ENCODE measurements at regions not wholly inside any gene's neighbourhood (a gene's known extent, or its start where the extent isn't known, plus 50 kb on each side); places are given as distances from the start of the nearest gene placed in this dataset.

DNA sequence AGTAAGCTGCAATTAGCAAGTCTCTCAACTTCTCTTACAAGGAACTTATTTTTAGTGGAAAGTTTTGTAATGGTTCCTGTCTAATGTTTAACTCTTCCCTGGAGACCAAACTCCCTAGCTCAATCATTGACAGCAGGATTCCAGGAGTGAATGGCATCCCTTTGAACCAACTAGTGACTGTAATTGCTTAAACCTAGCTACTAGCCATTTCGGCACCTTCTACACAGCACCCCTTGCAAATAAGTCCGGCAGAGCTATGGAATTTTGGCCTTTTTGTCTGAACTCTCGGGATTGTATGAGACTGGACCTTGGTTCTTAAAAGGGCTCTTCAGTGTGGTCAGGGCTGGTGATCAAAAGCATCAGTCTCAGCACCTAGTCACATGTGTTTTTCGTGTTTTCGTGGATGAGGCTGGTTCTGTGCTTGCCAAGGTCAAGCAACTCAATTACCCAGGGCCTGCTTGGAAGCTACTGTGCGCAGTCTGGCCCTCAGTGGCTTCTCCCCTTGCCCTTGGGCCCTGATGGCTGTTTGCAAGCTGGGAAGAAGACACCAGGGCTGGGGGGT, 135.3 kb upstream of the NEDD9 start (continued):
- TF ChIP-seq ATF7-NPFF (CRISPR knock-in tag; IDR thresholded peaks at IDR 0.05; ENCODE audit: low read depth) (peak; percentile 85), SETDB1 (CRISPR knock-in tag; IDR thresholded peaks at IDR 0.05; ENCODE audit: borderline replicate concordance) (no peak), ZNF572 (CRISPR knock-in tag; IDR thresholded peaks at IDR 0.05) (no peak), NFATC3 (CRISPR knock-in tag; IDR thresholded peaks at IDR 0.05) (0 out of 2 replicates have a peak, but pooled peaks have one; percentile 16), ZNF251 (CRISPR knock-in tag; IDR thresholded peaks at IDR 0.05) (no peak), RFXAP (CRISPR knock-in tag; IDR thresholded peaks at IDR 0.05; ENCODE audit: borderline replicate concordance) (no peak), ZKSCAN5 (CRISPR knock-in tag; IDR thresholded peaks at IDR 0.05) (no peak), ZNF761 (CRISPR knock-in tag; conservative IDR thresholded peaks at IDR 0.05) (0 out of 2 replicates have a peak, but pooled peaks have one; percentile 54), ZNF343 (CRISPR knock-in tag; IDR thresholded peaks at IDR 0.05) (0 out of 2 replicates have a peak, but pooled peaks have one; percentile 19), KMT2A (CRISPR knock-in tag; IDR thresholded peaks at IDR 0.05) (no peak), ZNF878 (CRISPR knock-in tag; IDR thresholded peaks at IDR 0.05) (peak; percentile 92), ATF5 (CRISPR knock-in tag; IDR thresholded peaks at IDR 0.05; ENCODE audit: low read depth) (no peak), RBAK (CRISPR knock-in tag; IDR thresholded peaks at IDR 0.05) (peak; percentile 72; the same call in 1 of the 2 replicates), NFYC (CRISPR knock-in tag; IDR thresholded peaks at IDR 0.05) (peak; percentile 74), ZKSCAN1 (IDR thresholded peaks at IDR 0.05; ENCODE audit: low read length) (0 out of 2 replicates have a peak, but pooled peaks have one; percentile 50)
- TF ChIP-seq, protein P1, sequence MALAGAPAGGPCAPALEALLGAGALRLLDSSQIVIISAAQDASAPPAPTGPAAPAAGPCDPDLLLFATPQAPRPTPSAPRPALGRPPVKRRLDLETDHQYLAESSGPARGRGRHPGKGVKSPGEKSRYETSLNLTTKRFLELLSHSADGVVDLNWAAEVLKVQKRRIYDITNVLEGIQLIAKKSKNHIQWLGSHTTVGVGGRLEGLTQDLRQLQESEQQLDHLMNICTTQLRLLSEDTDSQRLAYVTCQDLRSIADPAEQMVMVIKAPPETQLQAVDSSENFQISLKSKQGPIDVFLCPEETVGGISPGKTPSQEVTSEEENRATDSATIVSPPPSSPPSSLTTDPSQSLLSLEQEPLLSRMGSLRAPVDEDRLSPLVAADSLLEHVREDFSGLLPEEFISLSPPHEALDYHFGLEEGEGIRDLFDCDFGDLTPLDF (CRISPR knock-in tag; IDR thresholded peaks at IDR 0.05), result no peak
- TF ChIP-seq, protein P2, sequence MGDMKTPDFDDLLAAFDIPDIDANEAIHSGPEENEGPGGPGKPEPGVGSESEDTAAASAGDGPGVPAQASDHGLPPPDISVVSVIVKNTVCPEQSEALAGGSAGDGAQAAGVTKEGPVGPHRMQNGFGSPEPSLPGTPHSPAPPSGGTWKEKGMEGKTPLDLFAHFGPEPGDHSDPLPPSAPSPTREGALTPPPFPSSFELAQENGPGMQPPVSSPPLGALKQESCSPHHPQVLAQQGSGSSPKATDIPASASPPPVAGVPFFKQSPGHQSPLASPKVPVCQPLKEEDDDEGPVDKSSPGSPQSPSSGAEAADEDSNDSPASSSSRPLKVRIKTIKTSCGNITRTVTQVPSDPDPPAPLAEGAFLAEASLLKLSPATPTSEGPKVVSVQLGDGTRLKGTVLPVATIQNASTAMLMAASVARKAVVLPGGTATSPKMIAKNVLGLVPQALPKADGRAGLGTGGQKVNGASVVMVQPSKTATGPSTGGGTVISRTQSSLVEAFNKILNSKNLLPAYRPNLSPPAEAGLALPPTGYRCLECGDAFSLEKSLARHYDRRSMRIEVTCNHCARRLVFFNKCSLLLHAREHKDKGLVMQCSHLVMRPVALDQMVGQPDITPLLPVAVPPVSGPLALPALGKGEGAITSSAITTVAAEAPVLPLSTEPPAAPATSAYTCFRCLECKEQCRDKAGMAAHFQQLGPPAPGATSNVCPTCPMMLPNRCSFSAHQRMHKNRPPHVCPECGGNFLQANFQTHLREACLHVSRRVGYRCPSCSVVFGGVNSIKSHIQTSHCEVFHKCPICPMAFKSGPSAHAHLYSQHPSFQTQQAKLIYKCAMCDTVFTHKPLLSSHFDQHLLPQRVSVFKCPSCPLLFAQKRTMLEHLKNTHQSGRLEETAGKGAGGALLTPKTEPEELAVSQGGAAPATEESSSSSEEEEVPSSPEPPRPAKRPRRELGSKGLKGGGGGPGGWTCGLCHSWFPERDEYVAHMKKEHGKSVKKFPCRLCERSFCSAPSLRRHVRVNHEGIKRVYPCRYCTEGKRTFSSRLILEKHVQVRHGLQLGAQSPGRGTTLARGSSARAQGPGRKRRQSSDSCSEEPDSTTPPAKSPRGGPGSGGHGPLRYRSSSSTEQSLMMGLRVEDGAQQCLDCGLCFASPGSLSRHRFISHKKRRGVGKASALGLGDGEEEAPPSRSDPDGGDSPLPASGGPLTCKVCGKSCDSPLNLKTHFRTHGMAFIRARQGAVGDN (CRISPR knock-in tag; IDR thresholded peaks at IDR 0.05), result peak; percentile 93
- TF ChIP-seq, protein P3, sequence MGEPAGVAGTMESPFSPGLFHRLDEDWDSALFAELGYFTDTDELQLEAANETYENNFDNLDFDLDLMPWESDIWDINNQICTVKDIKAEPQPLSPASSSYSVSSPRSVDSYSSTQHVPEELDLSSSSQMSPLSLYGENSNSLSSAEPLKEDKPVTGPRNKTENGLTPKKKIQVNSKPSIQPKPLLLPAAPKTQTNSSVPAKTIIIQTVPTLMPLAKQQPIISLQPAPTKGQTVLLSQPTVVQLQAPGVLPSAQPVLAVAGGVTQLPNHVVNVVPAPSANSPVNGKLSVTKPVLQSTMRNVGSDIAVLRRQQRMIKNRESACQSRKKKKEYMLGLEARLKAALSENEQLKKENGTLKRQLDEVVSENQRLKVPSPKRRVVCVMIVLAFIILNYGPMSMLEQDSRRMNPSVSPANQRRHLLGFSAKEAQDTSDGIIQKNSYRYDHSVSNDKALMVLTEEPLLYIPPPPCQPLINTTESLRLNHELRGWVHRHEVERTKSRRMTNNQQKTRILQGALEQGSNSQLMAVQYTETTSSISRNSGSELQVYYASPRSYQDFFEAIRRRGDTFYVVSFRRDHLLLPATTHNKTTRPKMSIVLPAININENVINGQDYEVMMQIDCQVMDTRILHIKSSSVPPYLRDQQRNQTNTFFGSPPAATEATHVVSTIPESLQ (CRISPR knock-in tag; conservative IDR thresholded peaks at IDR 0.05), result 0 out of 2 replicates have a peak, but pooled peaks have one; percentile 32
- TF ChIP-seq, protein P4, sequence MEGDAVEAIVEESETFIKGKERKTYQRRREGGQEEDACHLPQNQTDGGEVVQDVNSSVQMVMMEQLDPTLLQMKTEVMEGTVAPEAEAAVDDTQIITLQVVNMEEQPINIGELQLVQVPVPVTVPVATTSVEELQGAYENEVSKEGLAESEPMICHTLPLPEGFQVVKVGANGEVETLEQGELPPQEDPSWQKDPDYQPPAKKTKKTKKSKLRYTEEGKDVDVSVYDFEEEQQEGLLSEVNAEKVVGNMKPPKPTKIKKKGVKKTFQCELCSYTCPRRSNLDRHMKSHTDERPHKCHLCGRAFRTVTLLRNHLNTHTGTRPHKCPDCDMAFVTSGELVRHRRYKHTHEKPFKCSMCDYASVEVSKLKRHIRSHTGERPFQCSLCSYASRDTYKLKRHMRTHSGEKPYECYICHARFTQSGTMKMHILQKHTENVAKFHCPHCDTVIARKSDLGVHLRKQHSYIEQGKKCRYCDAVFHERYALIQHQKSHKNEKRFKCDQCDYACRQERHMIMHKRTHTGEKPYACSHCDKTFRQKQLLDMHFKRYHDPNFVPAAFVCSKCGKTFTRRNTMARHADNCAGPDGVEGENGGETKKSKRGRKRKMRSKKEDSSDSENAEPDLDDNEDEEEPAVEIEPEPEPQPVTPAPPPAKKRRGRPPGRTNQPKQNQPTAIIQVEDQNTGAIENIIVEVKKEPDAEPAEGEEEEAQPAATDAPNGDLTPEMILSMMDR (CRISPR knock-in tag; IDR thresholded peaks at IDR 0.05), result no peak
- TF ChIP-seq, protein P5, sequence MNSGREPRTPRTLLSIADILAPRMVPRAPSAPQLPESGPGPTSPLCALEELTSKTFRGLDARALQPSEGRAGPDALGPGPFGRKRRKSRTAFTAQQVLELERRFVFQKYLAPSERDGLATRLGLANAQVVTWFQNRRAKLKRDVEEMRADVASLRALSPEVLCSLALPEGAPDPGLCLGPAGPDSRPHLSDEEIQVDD (CRISPR knock-in tag; IDR thresholded peaks at IDR 0.05; ENCODE audit: borderline replicate concordance), result no peak

Data from HepG2 (cell line).